ENCODE measurements at regions not wholly inside any gene's neighbourhood (a gene's known extent, or its start where the extent isn't known, plus 50 kb on each side); places are given as distances from the start of the nearest gene placed in this dataset.

DNA sequence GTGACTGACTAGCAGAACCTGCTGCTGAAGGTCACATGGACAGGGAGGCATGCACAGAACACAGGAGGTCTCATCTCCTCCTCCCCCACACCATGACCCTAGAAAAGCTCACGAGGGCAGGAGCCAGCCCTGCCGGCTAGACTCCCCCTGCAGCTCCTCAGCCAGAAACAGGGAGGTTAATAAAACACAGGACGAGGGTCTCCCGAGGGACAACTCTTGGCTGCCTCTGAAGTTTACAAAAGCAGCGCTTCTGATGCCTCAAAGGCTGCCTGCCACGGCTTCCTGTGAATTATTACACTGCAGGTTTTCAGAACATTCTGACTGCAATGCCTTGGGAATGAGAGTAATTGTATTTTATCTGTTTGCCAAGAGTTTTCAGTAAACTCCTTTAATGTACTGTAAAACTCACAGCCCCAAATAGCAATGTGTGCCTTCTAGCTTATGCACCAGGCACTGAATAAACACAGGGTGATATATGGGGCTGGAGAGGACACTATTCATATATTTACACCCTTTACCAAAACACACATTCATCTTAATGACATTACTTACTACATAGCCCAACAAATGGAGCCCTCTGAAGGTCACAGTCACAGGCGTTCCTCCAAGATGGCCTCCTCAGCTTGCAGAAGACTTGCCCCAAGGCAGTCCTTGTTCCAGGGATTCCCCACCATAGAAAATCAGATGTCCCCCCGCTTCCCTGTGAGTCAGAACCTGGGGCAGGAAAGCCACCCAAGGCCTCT, 83.7 kb downstream of the C5orf15 start:
- TF ChIP-seq, protein P1, sequence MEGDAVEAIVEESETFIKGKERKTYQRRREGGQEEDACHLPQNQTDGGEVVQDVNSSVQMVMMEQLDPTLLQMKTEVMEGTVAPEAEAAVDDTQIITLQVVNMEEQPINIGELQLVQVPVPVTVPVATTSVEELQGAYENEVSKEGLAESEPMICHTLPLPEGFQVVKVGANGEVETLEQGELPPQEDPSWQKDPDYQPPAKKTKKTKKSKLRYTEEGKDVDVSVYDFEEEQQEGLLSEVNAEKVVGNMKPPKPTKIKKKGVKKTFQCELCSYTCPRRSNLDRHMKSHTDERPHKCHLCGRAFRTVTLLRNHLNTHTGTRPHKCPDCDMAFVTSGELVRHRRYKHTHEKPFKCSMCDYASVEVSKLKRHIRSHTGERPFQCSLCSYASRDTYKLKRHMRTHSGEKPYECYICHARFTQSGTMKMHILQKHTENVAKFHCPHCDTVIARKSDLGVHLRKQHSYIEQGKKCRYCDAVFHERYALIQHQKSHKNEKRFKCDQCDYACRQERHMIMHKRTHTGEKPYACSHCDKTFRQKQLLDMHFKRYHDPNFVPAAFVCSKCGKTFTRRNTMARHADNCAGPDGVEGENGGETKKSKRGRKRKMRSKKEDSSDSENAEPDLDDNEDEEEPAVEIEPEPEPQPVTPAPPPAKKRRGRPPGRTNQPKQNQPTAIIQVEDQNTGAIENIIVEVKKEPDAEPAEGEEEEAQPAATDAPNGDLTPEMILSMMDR (IDR thresholded peaks at IDR 0.05) = no peak
- no peak for TF ChIP-seq ZFX (IDR thresholded peaks at IDR 0.05; ENCODE audit: borderline replicate concordance)
